ENCODE measurements at regions not wholly inside any gene's neighbourhood (a gene's known extent, or its start where the extent isn't known, plus 50 kb on each side); places are given as distances from the start of the nearest gene placed in this dataset.

DNA sequence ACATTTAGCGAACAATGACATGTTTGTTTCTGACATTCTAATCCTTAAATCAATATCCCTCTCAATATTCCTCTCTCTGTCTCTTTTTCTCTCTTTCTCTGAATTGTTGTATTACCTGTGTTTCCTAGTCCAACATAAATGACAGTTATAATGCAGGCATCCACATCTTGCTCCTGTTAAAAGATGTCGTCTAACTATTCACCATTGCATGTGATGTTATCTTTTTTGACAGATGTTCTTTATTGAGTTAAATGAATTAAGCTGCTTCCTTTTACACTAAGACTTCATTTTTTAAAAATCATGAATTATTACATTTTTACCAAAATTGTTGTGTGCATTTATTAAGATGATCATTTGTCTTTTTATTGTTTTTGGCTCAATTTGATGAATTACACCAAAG lies 527.5 kb downstream of the PRR16 start:
- H3K9me3 ChIP-seq: no peaks in the 10 kb centered on the region
- no peaks in the 10 kb centered on the region for H3K4me1 ChIP-seq
- no peaks in the 10 kb centered on the region for H3K27me3 ChIP-seq
- H3K36me3 ChIP-seq: no peaks in the 10 kb centered on the region
- TF ChIP-seq EP300 (IDR thresholded peaks at IDR 0.05) (no peak), CTCF (IDR thresholded peaks at IDR 0.05) (no peak), POLR2AphosphoS5 (IDR thresholded peaks at IDR 0.05) (no peak), POLR2A (IDR thresholded peaks at IDR 0.05) (no peak)
- H3K27ac ChIP-seq: no peak overlapping the region
- DNase-seq: no peak
- 70 to 93% methylated on average over 2 of the region's 2 CpGs for WGBS, 2 donors
- intact Hi-C loops (cut with DNase I): no loop called here
- H3K4me3 ChIP-seq: no peak overlapping the region

DNA sequence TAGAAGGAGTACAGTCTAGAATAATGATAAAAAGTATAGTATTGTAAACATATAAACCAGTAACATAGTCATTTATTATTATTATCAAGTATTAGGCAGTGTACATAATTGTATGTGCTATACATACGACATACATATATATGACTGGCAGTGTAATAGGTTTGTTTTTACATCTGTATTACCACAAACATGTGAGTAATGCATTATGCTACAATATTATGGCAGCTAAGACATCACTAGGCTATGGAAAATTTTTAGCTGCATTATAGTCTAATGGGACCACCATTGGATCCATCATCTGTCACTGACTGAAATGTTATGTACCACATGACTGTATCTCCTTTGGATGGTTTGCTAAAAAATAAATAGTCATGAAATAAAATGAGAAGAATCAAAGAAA lies 530.0 kb downstream of the PRR16 start:
- no peak for DNase-seq
- intact Hi-C loops (cut with DNase I): no loop called here
- no peaks in the 10 kb centered on the region for H3K9me3 ChIP-seq
- H3K27me3 ChIP-seq: no peaks in the 10 kb centered on the region
- no peak for TF ChIP-seq POLR2A (IDR thresholded peaks at IDR 0.05)
- TF ChIP-seq EP300 (IDR thresholded peaks at IDR 0.05): no peak
- no peak for TF ChIP-seq CTCF (IDR thresholded peaks at IDR 0.05)
- TF ChIP-seq POLR2AphosphoS5 (IDR thresholded peaks at IDR 0.05): no peak
- H3K4me3 ChIP-seq: no peak overlapping the region
- H3K27ac ChIP-seq: no peak overlapping the region
- H3K4me1 ChIP-seq: no peaks in the 10 kb centered on the region
- no peaks in the 10 kb centered on the region for H3K36me3 ChIP-seq
- WGBS, 2 donors: 87 to 91% methylated on average over 1 of the region's 1 CpG

DNA sequence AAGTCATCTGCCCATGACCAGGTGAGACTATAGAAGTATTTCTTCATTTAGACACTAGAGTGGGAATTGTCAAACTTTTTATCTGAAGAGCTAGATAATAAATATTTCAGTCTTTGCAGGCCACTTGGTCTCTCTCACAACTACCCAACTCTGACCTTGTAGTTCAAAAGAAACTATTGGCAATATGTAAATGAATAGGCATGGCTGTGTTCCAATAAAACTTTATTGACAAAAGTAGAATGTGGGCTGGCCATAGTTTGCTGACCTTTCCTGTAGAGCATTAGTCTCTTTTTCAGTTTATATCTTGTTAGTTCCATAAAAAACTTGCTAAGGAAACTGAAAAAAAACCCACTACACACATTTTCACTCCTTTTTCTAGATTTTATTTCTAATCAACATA lies 535.5 kb downstream of the PRR16 start:
- Histone ChIP-seq H3K4me1 (no peaks in the 10 kb centered on the region), H3K36me3 (no peaks in the 10 kb centered on the region), H3K27me3 (no peaks in the 10 kb centered on the region), H3K27ac (no peak overlapping the region), H3K4me3 (no peak overlapping the region), H3K9me3 (no peaks in the 10 kb centered on the region)
- DNase-seq: no peak
- TF ChIP-seq CTCF (IDR thresholded peaks at IDR 0.05) (no peak), POLR2AphosphoS5 (IDR thresholded peaks at IDR 0.05) (no peak), EP300 (IDR thresholded peaks at IDR 0.05) (no peak), POLR2A (IDR thresholded peaks at IDR 0.05) (no peak)
- intact Hi-C loops (cut with DNase I): no loop called here

DNA sequence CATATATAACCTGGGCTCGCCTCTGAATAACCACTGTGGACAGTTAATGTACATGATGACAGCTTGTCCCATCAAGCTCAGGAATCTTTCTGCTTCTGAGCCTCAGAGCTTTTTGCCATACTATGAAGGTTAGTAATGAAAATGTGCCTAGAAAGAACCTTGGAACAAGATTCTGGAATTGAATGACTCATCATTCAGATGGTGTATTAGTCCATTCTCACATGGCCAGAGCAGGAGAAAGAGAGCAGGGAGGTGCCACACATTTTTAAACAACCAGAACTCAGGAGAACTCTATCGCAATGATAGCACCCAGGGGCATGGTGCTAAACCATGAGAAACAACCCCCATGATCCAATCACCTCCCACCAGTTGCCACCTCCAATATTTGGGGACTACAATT lies 542.1 kb downstream of the PRR16 start:
- intact Hi-C loops (cut with DNase I): no loop called here
- no peaks in the 10 kb centered on the region for H3K27me3 ChIP-seq

More for the DNA sequence above, 542.1 kb downstream of the PRR16 start:
- no peak overlapping the region for H3K4me3 ChIP-seq
- WGBS, 2 donors: 93 to 96% methylated on average over 2 of the region's 2 CpGs
- no peaks in the 10 kb centered on the region for H3K4me1 ChIP-seq
- no peak overlapping the region for H3K27ac ChIP-seq
- no peak for TF ChIP-seq POLR2A (IDR thresholded peaks at IDR 0.05)
- TF ChIP-seq EP300 (IDR thresholded peaks at IDR 0.05): no peak
- no peak for TF ChIP-seq CTCF (IDR thresholded peaks at IDR 0.05)
- DNase-seq: no peak
- no peaks in the 10 kb centered on the region for H3K36me3 ChIP-seq
- no peaks in the 10 kb centered on the region for H3K9me3 ChIP-seq

All from sigmoid colon (tissue), 6 donors.